ENCODE measurements at regions not wholly inside any gene's neighbourhood (a gene's known extent, or its start where the extent isn't known, plus 50 kb on each side); places are given as distances from the start of the nearest gene placed in this dataset.
"Not testable (repeated sequence)": the region's sequence is repeated elsewhere in the genome, so short reads cannot be mapped to it uniquely, and the experiment has no call there.

- H3K4me3 ChIP-seq (ENCODE audit: low read depth, low read length) = no peak overlapping the region
- H3K4me1 ChIP-seq (ENCODE audit: control insufficient read depth, insufficient read depth, low read length) = no peaks in the 10 kb centered on the region
- H3K9me3 ChIP-seq (ENCODE audit: control insufficient read depth, insufficient read depth, low read length) = no peaks in the 10 kb centered on the region
- no peaks in the 10 kb centered on the region for H3K27me3 ChIP-seq (ENCODE audit: control insufficient read depth, insufficient read depth, low read length)
- H3K9ac ChIP-seq (ENCODE audit: low read depth, low read length) = no peak overlapping the region
- no peaks in the 10 kb centered on the region for H3K36me3 ChIP-seq (ENCODE audit: control insufficient read depth, insufficient read depth, low read length)
Observed at GRCh38 chr1:200258447-200259375, 151.1 kb downstream of the ZNF281 start.

DNA sequence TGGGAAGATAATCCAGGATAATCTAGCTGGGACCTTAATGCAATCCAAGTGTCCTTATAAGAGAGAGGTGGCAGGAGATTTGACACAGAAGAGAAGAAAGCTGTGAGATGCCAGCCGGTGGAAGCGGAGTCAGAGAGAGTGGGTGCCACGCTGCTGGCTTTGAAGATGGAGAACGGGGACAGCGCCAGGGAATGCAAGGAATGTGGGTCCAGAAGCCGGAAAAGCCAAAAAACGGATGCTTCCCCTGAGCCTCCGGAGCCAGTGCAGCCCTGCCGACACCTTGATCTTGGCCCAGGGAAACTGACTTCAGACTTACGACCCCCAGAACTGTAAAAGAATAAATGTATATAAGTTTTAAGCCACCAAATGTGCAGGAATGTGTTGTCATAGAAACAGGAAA, 152.6 kb downstream of the ZNF281 start:
- H3K27me3 ChIP-seq (ENCODE audit: control insufficient read depth, insufficient read depth, low read length) = no peaks in the 10 kb centered on the region

GRCh38 chr1:200254602-200255001, 155.2 kb downstream of the ZNF281 start:
- not testable (repeated sequence) for H3K9me3 ChIP-seq (ENCODE audit: control insufficient read depth, insufficient read depth, low read length); H3K9ac ChIP-seq (ENCODE audit: low read depth, low read length); H3K27me3 ChIP-seq (ENCODE audit: control insufficient read depth, insufficient read depth, low read length); H3K4me1 ChIP-seq (ENCODE audit: control insufficient read depth, insufficient read depth, low read length); H3K36me3 ChIP-seq (ENCODE audit: control insufficient read depth, insufficient read depth, low read length); H3K4me3 ChIP-seq (ENCODE audit: low read depth, low read length)

More for the DNA sequence above, 152.6 kb downstream of the ZNF281 start:
- no peaks in the 10 kb centered on the region for H3K4me1 ChIP-seq (ENCODE audit: control insufficient read depth, insufficient read depth, low read length)
- H3K9ac ChIP-seq (ENCODE audit: low read depth, low read length) = no peak overlapping the region
- no peak overlapping the region for H3K4me3 ChIP-seq (ENCODE audit: low read depth, low read length)
- H3K9me3 ChIP-seq (ENCODE audit: control insufficient read depth, insufficient read depth, low read length) = no peaks in the 10 kb centered on the region
- no peaks in the 10 kb centered on the region for H3K36me3 ChIP-seq (ENCODE audit: control insufficient read depth, insufficient read depth, low read length)

DNA sequence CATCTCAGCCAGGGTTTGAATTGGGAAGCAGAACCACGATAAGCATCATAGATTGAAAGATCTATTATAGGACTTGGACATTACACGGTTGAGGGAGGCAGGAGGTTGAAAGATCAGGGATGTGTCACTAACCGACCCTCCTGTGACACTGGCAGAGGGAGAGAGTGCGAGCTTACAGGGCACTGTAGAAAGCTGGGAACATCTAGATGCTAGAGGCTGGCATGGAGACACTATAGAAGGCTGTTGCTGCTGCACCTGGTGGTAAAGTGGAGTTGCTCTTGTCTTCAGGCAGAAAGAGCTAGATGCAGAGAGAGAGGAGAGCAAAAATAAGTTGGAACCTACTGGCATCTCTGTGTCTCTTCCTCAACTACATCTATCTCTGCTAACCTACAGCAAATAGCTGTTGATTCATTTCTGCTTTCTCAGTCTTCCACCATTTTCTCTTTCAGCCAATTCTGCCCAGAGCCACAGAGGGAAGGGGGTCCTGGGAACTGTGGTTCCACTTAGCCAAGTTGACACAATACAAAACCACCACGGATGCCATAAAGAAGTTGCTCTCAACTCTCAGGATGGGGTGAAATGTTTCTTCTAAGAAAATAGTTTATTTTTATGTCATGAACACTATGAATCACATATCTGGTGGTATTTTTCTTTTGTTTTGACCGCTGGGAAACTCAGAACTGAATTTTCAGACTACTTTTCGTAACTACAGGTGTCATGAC, 155.9 kb downstream of the ZNF281 start:
- Histone ChIP-seq H3K36me3 (ENCODE audit: control insufficient read depth, insufficient read depth, low read length) (no peaks in the 10 kb centered on the region), H3K9me3 (ENCODE audit: control insufficient read depth, insufficient read depth, low read length) (no peaks in the 10 kb centered on the region), H3K9ac (ENCODE audit: low read depth, low read length) (no peak overlapping the region)

DNA sequence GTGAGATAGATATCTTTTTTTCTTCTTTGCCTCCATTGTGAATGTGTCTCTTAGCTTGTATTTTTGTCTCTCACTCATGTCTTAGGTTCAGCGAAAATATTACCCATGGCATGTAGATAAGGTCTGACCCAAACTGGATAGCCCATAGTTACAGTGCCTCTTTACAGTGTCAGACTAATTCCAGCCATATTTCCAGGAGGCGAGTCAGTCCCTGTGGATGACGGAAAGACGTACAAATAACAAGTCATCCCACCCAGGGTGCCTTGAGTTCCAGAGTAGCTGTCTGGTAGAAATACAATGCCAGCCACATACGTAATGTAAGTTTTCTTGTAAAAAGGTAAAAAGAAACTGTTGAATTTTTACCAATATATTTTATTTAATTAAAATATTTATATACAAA, 157.3 kb downstream of the ZNF281 start:
- H3K4me1 ChIP-seq (ENCODE audit: control insufficient read depth, insufficient read depth, low read length) = peaks cover 7% of the 10 kb centered on the region
- H3K4me3 ChIP-seq (ENCODE audit: low read depth, low read length) = no peak overlapping the region
- no peaks in the 10 kb centered on the region for H3K9me3 ChIP-seq (ENCODE audit: control insufficient read depth, insufficient read depth, low read length)
- no peaks in the 10 kb centered on the region for H3K27me3 ChIP-seq (ENCODE audit: control insufficient read depth, insufficient read depth, low read length)
- H3K9ac ChIP-seq (ENCODE audit: low read depth, low read length) = no peak overlapping the region
- H3K36me3 ChIP-seq (ENCODE audit: control insufficient read depth, insufficient read depth, low read length) = no peaks in the 10 kb centered on the region

More for the DNA sequence above, 155.9 kb downstream of the ZNF281 start:
- Histone ChIP-seq H3K4me3 (ENCODE audit: low read depth, low read length) (no peak overlapping the region), H3K4me1 (ENCODE audit: control insufficient read depth, insufficient read depth, low read length) (peaks cover 7% of the 10 kb centered on the region), H3K27me3 (ENCODE audit: control insufficient read depth, insufficient read depth, low read length) (no peaks in the 10 kb centered on the region)

DNA sequence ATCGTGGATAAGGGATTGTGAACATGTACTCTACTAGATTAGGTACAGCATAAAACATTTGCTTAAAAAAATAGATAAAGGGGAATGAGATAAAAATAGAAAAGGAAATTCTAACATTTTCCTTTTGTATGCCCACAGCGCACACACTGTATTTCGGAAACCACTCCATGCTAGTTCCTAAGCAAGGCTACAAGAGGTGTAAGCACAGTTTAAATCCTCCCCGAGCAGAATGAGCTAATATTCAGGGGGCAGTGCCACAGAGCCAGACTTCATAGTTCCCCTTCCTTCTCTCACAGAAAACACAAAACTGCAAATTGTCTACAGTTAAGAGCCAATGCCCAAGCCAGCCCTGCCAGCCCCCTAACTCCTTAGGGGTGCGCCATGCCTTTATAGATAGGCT, 159.4 kb downstream of the ZNF281 start:
- Histone ChIP-seq H3K27me3 (ENCODE audit: control insufficient read depth, insufficient read depth, low read length) (no peaks in the 10 kb centered on the region), H3K4me1 (ENCODE audit: control insufficient read depth, insufficient read depth, low read length) (peaks cover 7% of the 10 kb centered on the region), H3K9me3 (ENCODE audit: control insufficient read depth, insufficient read depth, low read length) (no peaks in the 10 kb centered on the region), H3K4me3 (ENCODE audit: low read depth, low read length) (no peak overlapping the region), H3K9ac (ENCODE audit: low read depth, low read length) (no peak overlapping the region), H3K36me3 (ENCODE audit: control insufficient read depth, insufficient read depth, low read length) (no peaks in the 10 kb centered on the region)

GRCh38 chr1:200248541-200248940, 161.3 kb downstream of the ZNF281 start:
- peaks cover 7% of the 10 kb centered on the region for H3K4me1 ChIP-seq (ENCODE audit: control insufficient read depth, insufficient read depth, low read length)
- no peak overlapping the region for H3K9ac ChIP-seq (ENCODE audit: low read depth, low read length)
- no peaks in the 10 kb centered on the region for H3K36me3 ChIP-seq (ENCODE audit: control insufficient read depth, insufficient read depth, low read length)
- H3K4me3 ChIP-seq (ENCODE audit: low read depth, low read length) = no peak overlapping the region
- H3K9me3 ChIP-seq (ENCODE audit: control insufficient read depth, insufficient read depth, low read length) = no peaks in the 10 kb centered on the region
- no peaks in the 10 kb centered on the region for H3K27me3 ChIP-seq (ENCODE audit: control insufficient read depth, insufficient read depth, low read length)

DNA sequence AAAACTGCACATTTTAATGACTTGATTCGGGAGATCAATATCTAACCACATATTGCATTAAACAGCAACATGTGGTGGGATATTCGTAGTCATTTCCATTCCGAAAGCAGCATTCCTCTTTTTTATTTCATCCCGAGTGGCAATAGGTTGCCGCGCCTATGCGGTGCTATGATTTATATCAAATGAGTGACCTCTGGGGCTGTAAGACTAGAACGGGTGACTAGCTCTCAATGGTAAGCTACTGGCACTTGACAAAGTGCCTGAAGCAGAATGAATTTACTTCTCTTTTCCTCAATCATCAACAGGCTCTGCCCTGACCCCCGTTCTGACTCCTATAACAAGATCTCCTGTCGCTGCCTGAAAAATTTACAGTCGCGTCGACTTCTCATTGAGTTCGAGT, 162.3 kb downstream of the ZNF281 start:
- Histone ChIP-seq H3K4me3 (ENCODE audit: low read depth, low read length) (no peak overlapping the region), H3K27me3 (ENCODE audit: control insufficient read depth, insufficient read depth, low read length) (no peaks in the 10 kb centered on the region), H3K4me1 (ENCODE audit: control insufficient read depth, insufficient read depth, low read length) (peaks cover 7% of the 10 kb centered on the region), H3K36me3 (ENCODE audit: control insufficient read depth, insufficient read depth, low read length) (no peaks in the 10 kb centered on the region), H3K9me3 (ENCODE audit: control insufficient read depth, insufficient read depth, low read length) (no peaks in the 10 kb centered on the region), H3K9ac (ENCODE audit: low read depth, low read length) (no peak overlapping the region)

- Histone ChIP-seq H3K36me3 (ENCODE audit: control insufficient read depth, insufficient read depth, low read length) (no peaks in the 10 kb centered on the region), H3K4me3 (ENCODE audit: low read depth, low read length) (no peak overlapping the region), H3K9me3 (ENCODE audit: control insufficient read depth, insufficient read depth, low read length) (no peaks in the 10 kb centered on the region), H3K4me1 (ENCODE audit: control insufficient read depth, insufficient read depth, low read length) (peaks cover 5% of the 10 kb centered on the region), H3K9ac (ENCODE audit: low read depth, low read length) (no peak overlapping the region), H3K27me3 (ENCODE audit: control insufficient read depth, insufficient read depth, low read length) (no peaks in the 10 kb centered on the region)
Observed at GRCh38 chr1:200245473-200245872, 164.4 kb downstream of the ZNF281 start.

DNA sequence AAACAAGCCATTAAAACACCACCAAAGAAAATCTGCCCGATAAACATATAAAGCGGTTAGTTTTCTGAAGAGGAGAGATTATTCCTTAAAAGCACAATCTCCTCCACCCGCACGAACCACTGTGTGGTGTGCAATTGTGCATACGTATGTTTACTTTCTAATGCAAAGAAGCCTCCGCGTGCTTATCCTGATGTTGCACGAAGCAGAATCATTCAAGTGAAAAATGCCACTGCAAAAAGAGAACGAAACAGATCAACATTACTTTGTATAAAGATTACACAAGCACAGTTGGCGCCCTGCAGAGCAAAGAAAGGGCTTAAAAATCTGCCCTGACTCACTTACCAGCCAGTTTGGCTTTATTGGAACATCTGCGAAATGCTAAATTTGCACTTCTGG, 166.8 kb downstream of the ZNF281 start:
- no peaks in the 10 kb centered on the region for H3K4me1 ChIP-seq (ENCODE audit: control insufficient read depth, insufficient read depth, low read length)
- H3K4me3 ChIP-seq (ENCODE audit: low read depth, low read length) = no peak overlapping the region
- H3K9ac ChIP-seq (ENCODE audit: low read depth, low read length) = no peak overlapping the region

DNA sequence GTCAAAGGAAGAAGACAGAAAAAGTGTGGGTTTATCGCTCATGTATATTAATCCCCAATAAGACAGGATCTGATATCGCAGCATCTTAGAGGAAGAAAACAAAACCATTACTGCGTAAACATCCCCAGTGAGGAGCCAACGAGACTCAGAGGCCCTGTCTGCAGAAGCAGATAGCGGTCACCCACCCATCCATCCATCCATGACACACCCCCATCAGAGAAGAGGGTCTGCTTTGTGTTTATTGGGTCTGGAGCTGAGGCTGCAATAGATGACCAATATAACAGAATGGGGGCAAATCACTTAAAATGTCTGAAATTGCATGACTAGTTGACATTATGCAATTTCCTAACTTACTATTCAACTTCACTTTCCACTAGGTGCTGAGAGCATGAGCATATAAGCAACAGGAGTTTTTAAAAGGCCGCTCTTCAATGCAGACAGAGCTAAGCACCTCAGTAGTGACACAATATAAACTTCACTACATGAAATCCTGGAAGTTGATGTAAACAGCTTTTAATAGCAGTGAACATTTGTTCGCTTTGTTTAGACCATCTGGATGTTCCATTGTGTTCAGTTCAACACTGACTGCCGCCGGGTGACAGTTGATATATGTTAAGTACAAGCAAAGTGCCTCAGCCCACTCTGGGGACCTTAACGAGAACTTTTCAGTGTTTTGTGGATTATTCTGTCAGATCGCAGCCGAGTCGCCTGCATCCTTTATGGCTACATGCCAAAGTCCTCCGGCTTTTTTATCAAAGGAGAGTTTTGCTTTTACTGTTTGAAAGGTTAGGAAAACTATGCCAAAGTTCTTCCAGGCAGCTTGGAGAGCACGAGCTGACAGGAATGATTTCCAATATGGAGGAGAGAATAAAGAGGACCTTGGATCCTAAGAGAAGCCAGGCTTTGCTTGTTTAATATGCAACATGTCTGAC, 167.5 kb downstream of the ZNF281 start:
- no peaks in the 10 kb centered on the region for H3K4me1 ChIP-seq (ENCODE audit: control insufficient read depth, insufficient read depth, low read length)
- no peaks in the 10 kb centered on the region for H3K27me3 ChIP-seq (ENCODE audit: control insufficient read depth, insufficient read depth, low read length)
- no peak overlapping the region for H3K4me3 ChIP-seq (ENCODE audit: low read depth, low read length)
- no peaks in the 10 kb centered on the region for H3K36me3 ChIP-seq (ENCODE audit: control insufficient read depth, insufficient read depth, low read length)
- no peak overlapping the region for H3K9ac ChIP-seq (ENCODE audit: low read depth, low read length)
- H3K9me3 ChIP-seq (ENCODE audit: control insufficient read depth, insufficient read depth, low read length) = no peaks in the 10 kb centered on the region

More for the DNA sequence above, 166.8 kb downstream of the ZNF281 start:
- Histone ChIP-seq H3K9me3 (ENCODE audit: control insufficient read depth, insufficient read depth, low read length) (no peaks in the 10 kb centered on the region), H3K36me3 (ENCODE audit: control insufficient read depth, insufficient read depth, low read length) (no peaks in the 10 kb centered on the region), H3K27me3 (ENCODE audit: control insufficient read depth, insufficient read depth, low read length) (no peaks in the 10 kb centered on the region)
